HG02938 (cell line): ENCODE measurements at regions not wholly inside any gene's neighbourhood (a gene's known extent, or its start where the extent isn't known, plus 50 kb on each side); places are given as distances from the start of the nearest gene placed in this dataset.
"Not testable (repeated sequence)": the region's sequence is repeated elsewhere in the genome, so short reads cannot be mapped to it uniquely, and the experiment has no call there.

ENCODE experiments used
- ATAC-seq: cut with Tn5 transposase; IDR thresholded peaks from one replicate; pipeline ENCODE4 v1.9.1; 2021; ENCODE audit warnings: mild to moderate bottlenecking, moderate library complexity; ENCODE audit not compliant: unreplicated experiment

GRCh38 chrY:7417946-7418345 lies 506.4 kb upstream of the AMELY start:
- ATAC-seq, result no peak

GRCh38 chrY:7416406-7416805 lies 504.9 kb upstream of the AMELY start:
- ATAC-seq, result no peak

GRCh38 chrY:7415157-7415633 lies 503.6 kb upstream of the AMELY start:
- ATAC-seq, result no peak

- ATAC-seq, result no peak
Observed at GRCh38 chrY:7390056-7390455, 478.5 kb upstream of the AMELY start.

GRCh38 chrY:7382988-7383387 lies 471.4 kb upstream of the AMELY start:
- ATAC-seq, result no peak

- no peak for ATAC-seq
Observed at GRCh38 chrY:7377091-7377490, 465.5 kb upstream of the AMELY start.

- not testable (repeated sequence) for ATAC-seq
Observed at GRCh38 chrY:7374485-7374884, 462.9 kb upstream of the AMELY start.

GRCh38 chrY:7371953-7372352 lies 460.4 kb upstream of the AMELY start:
- not testable (repeated sequence) for ATAC-seq

GRCh38 chrY:7371026-7371425 lies 459.5 kb upstream of the AMELY start:
- not testable (repeated sequence) for ATAC-seq

GRCh38 chrY:7359520-7359919 lies 448.0 kb upstream of the AMELY start:
- peak; percentile 58 for ATAC-seq

GRCh38 chrY:7358103-7358752 lies 446.7 kb upstream of the AMELY start:
- no peak for ATAC-seq

GRCh38 chrY:7355891-7356290 lies 444.3 kb upstream of the AMELY start:
- ATAC-seq, result not testable (repeated sequence)

GRCh38 chrY:7344661-7345060 lies 433.1 kb upstream of the AMELY start:
- ATAC-seq, result peak; percentile 62

- ATAC-seq, result no peak
Observed at GRCh38 chrY:7343261-7343660, 431.7 kb upstream of the AMELY start.

GRCh38 chrY:7342732-7343131 lies 431.2 kb upstream of the AMELY start:
- ATAC-seq, result not testable (repeated sequence)

- ATAC-seq, result peak; percentile 51
Observed at GRCh38 chrY:7339391-7340087, 428.0 kb upstream of the AMELY start.

- ATAC-seq, result no peak
Observed at GRCh38 chrY:7336023-7336873, 424.7 kb upstream of the AMELY start.

GRCh38 chrY:7334449-7334848 lies 422.9 kb upstream of the AMELY start:
- ATAC-seq, result no peak

- no peak for ATAC-seq
Observed at GRCh38 chrY:7326296-7327246, 415.0 kb upstream of the AMELY start.

- no peak for ATAC-seq
Observed at GRCh38 chrY:7325531-7325930, 414.0 kb upstream of the AMELY start.
